HG03565 (cell line): ENCODE measurements at regions not wholly inside any gene's neighbourhood (a gene's known extent, or its start where the extent isn't known, plus 50 kb on each side); places are given as distances from the start of the nearest gene placed in this dataset.

ENCODE experiments used
- ATAC-seq: cut with Tn5 transposase; IDR thresholded peaks from one replicate; pipeline ENCODE4 v1.9.1; 2021; ENCODE audit warnings: mild to moderate bottlenecking, moderate library complexity; ENCODE audit not compliant: unreplicated experiment

DNA sequence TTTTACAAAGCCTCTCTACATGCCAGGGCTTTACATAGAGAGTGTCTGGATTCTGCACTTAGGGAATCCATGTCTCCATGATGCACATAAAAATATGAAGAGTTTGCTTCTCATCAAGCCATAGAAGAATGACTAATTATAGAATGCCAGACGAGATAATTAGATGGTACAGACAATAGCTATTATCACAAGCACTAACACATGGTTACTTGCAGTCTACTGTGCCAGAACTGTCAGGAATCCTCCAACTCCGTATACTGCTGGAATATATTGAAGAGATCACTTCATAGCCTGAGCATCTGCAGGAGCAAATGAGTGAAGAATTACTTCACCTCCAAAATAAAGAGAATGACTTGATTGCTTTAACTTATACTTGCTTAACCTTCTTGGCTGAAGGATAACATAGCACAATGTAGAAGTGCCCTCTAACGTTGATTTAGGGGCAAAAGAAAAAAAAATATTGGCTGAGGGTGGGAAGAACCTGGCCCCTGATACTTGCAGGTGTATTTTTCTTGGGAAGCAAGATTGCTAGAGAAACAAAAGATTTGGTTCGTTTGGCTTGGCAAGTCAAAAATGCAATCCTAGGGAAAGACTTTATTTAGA is 272.8 kb upstream of the FAR2 start:
- ATAC-seq = no peak

DNA sequence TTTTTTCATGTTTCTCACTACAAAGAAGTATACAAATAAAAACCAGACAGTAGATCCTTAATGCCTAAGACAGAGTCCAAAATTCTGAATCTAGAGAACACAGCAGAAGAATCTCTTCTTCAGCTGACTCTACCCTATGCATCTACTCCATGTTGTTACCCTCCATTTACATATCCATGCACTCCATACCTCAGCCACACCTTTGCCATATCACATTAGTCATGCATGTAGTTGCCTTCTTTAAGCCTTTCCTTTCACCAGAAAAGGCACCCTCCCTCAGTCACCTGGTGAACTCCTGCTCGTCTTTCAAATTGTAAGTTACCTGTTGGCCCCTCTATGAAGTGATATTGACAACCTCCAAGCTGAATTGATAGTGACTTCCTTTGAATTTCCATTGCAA is 271.2 kb upstream of the FAR2 start:
- ATAC-seq = no peak

DNA sequence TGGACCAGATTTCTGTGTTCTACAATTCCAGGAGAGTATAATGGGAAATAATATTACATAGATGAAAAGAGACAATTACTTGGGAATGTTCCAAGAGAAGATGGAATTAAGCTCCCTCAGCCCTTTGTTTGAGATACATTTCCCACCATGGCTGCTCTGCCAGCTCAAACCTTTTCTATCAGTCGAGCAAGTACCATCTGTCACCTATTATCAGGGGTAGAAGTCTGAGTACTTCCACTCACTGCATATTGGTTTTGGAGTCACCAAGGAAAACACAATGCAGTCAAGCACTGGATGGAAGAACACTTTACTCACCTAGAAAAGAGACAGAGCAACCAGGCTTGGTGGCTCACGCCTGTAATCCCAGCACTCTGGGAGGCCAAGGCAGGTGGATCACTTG is 270.4 kb upstream of the FAR2 start:
- ATAC-seq = no peak

DNA sequence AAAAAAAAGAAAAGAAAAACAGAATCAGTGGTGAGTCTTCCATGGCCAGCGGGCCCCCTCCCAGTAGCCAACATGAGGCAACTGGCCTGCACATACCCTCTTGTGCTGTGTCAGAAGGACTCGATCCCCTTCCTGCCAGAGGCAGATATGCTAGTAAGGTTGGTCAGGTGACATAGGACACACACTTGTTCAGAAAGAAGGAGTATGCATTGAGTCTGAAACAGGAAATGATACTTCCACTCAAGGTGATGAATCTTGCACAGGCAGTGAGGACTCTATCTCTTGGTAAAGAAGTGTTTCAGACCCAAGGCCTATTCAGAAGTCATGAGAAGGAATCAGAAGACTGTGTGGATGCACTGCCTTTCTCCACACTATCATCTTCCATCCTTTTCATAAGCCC is 269.7 kb upstream of the FAR2 start:
- ATAC-seq = peak; percentile 85

DNA sequence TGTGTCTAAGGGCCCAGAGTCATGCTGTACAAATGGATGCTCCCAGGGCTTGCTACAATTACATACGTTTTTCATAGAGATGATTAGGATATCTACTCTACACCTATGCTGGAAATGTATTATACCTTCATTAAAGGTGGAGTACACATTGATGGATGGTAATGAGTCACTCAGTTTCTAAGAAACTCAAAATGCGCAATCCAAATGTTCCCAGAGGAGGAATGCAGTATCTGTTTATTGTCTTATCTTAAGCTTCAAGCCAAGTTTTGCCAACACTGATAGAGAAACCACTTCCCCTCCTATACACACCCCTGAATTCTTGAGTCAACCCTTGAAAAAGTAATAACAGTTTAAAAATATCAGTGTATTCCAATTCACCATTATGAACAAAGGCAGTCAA is 266.6 kb upstream of the FAR2 start:
- ATAC-seq = no peak

DNA sequence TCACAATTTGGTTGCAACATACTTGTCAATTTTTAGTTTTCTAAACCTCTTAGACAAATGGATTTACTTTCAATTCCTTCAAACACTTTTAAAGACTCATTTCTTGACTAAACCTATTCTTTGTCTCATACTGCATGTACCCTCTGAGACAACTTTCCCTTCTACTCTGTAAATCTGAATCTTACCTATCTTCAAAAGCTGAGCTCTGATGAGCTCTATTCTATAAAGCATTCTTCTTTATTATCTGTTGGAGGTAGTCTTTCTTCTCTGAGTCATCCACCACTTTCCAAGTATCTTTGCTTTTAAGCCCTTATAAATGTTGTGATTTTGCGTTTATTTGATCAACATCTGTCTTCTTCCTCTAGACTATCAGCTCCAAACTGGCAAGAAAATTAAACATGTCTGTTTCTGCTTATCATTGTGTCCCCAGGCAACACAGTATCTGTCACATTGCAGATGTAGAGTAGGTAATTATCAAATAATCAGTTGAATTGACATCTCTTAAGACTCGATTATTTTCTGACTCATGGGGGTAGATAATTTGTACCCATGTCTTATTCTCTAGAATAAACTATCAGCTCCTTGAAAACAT is 265.6 kb upstream of the FAR2 start:
- no peak for ATAC-seq

DNA sequence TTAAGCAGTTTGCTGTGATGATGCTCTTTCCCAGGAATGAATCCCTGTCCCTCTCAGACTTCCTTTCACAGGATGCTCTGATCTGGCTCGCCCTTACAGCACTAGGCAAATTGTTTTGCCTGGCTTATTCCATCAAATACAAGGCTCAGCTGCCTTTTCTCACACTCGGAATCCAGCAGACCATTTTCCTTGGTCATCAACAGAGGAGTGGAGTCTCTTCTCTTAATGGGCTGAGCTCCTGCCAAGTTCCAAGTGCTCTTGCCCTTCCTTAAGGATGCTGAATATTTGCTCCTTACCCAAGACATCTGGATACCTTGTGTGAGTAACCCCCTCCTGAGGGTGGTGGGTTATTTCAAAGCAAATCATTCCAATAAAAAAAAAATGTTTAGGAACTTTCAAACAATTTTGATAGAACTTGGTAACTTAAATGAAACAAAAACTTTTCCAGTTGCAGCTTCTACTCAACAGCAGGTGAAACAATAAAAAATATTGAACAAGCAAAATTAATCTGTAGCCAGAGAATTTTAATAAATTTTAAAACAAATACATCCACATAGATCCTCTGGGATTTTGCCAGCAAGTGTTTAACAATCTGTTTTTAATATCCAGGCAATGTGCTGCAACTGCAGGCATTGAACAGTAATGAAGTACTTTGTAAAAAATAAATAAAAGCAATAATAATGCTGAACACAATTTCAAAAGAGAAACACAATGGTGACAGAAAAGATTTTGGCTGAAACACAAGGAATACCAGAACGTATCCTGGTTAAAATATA is 264.0 kb upstream of the FAR2 start:
- ATAC-seq = no peak

DNA sequence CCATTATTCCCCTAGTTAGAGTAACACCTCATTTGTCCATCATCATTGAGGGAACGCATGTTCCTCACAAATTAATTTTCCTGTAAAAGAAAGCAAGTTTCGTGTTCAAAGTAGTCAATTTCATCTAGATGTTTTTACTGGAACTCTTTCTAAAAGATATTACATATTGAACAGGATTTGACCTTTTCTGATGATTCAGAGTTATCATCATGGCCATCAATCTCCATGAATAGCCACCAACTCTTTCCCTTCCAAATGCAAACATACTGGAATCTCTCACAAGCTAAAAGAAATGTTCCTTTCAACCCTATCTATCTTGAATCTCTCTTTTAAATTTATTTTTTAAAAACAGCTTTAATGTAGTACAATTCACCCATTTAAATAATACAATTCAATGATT is 263.1 kb upstream of the FAR2 start:
- no peak for ATAC-seq

DNA sequence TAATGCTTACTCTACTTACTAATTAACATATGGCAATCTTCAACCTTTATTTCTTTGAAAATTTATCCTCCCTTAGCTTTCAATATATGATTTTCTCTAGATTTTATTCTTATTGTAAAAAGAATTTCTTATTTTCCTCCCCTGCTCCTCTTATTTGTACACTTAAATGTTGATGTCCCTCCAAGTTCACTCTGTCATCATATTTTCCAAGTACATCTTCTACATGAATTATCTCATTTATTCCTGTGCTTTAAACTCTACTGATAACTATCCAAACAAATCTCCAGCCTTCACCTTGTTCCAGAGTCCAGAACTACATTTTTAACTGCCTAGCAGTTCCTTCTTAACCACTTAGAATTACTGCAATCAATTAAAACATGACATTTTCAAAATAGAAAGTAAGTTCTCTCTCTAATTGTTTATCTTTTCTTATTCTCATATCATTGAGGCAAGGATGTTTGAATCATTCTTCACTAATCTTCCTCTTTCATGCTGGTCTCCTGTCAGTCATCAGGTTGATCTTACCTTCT is 261.6 kb upstream of the FAR2 start:
- no peak for ATAC-seq

DNA sequence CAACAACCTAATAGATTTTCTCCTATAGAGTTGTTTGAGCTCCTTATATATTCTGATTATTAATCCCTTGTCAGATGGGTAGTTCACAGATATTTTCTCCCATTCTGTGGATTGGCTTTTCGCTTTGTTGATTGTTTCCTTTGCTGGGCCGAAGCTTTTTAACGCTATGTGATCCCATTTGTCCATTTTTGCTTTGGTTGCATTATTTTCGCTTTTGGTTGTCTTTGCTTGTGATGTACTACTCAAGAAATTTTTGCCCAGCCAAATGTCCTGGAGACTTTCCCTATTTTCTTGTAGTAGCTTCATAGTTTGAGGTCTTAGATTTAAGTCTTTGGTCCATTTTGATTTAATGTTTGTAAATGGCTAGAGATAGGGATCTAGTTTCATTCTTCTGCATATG is 258.4 kb upstream of the FAR2 start:
- ATAC-seq = no peak

DNA sequence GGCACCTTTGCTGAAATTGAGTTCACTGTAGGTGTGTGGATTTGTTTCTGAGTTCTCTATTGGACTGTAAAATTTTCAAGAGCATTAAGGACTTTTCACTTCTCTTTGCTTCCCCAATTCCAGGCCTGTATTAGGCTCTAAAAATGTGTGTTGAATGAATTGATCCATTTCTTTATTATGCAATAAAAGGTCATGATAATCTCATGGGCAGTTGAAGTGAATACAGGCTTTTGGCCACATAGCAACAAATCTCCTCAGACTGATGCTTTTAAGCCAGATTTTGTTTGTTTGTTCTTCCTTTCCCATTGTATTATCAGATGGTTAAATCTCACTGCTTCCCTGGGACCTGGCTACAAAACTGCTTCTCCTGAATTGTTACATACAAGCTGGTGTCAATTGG is 258.0 kb upstream of the FAR2 start:
- no peak for ATAC-seq

DNA sequence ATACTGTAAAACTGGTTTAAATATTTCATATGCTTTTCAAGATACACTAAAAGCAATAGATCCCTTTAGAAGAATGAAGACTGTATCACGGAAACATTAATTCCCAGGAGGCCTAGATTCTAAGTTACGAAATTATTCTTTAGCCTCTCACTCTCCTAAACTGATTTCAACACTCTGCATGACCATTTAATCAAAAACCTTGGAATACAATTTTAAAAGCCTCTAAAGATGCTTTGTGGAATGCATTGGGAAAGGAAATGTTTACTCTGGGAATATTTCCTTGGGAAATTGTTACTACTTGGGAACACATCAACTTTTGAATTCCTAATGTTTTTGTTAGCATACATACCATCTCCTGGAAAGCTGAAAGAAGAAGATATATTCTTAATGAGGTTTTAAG is 255.7 kb upstream of the FAR2 start:
- no peak for ATAC-seq

DNA sequence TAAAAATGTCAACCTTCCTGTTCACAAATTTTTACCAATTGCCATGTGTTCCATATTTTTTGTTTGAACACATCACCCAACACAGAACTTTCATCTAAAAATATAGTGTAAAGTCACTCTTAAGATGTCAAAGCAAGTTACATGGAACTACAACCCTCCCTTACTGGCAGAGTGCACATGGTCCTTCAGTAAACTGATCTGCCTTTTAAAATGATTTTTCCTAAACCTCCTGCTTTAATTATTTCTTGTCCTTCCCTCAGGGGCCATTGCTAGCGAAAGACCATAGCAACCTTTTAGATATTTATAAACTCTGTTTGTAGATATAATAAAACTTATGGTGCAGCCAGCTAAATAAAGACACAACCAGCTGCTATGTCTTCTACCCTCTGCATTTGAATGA is 255.2 kb upstream of the FAR2 start:
- no peak for ATAC-seq

DNA sequence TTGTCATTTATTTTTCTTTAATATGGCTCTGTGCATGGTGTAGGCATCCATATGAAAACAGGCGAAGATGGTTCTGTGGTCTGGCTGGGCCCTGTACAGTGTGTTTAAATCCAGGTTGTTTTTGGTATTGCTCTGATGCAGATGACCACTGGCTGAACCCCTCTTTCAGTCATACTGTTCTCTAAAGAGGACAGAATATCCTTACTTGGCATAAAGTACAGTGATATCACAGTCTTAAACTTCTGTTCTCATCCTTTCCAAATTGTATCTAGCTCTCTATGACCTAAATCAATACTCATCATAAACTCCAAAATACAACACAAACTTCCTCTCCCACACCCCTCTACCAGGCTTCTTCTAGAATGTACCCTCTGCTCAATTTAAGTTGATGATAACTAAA is 252.7 kb upstream of the FAR2 start:
- no peak for ATAC-seq

DNA sequence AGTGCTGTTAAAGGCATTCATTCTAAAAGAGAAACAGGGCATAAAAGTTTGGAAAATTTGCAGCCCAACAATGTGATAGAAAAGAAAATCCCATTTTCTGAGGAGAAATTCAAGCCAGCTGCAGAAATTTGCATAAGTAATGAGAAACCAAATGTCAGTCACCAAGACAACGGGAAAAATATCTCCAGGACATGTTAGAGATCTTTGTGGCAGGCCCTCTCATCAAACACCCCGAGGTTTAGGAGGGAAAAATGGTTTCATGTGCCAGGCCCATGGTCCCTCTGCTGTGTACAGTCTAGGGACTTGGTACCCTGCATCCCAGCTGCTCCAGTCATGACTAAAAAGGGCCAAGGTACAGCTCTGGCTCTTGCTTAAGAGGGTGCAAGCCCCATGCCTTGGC is 251.0 kb upstream of the FAR2 start:
- ATAC-seq = no peak

DNA sequence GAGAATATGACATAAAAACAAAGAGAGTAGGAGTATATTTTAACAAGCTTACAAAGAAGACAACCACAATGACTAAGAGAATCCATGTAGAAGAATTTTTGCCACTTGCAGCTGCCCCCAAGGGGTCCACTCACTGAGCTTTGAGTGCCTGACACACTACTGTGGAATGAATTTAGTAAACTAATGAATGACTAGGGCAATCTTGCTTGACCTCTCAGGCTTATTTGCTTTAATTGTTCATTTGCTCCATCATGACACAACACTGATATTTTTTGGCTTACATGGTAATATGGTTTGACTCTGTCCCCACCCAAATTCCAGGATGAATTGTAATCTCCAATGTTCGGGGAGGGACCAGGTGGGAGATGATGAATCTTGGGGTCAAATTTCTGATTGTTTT is 249.1 kb upstream of the FAR2 start:
- no peak for ATAC-seq

DNA sequence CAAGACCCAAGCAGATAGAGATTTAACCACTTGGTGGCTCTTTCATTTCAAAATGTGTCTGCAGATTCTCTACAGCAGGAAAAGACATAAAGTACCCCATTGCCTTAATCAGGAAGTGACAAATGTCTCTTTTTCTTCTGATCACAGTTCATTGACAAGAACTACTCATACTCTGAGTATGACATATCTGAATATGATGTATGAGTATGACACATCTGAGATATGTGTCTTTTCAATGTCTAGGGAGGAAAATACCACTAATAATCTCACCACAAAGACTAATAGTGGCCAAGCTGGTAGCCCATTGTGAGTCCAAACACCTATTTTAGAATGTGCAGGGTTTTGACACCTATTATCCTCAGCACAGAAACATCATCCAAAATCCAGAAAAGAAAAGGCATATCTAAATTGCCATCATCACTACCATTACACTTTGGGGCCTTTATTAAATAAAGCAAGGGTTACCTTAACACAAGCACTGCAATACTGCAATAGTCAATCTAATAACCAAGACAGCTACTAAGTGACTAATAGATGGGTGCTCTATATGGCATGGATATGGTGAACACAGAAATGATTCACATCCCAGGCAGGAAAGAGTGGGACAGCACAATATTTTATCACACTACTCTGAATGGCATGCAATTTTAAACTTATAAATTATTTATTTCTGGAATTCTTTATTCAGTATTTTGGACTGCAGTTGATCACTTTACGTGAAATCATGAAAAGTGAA is 243.7 kb upstream of the FAR2 start:
- ATAC-seq = no peak

DNA sequence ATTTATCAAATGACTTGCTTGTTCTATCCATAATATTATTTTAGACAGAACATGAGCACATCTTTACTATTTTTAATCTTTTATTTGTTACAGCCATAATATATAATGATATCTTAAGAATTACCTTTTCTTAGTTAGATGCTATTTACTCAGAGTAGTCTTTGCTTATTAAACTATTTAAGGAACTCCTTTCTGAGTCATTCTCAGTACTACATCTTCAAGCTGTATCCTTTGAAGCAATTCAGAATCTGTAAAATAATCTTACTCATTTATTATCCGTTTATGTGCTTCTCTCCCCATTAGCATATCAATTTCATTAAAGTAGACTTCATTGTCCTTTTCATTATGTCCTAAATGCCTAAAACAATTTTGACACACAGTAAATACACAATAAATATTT is 240.4 kb upstream of the FAR2 start:
- no peak for ATAC-seq

DNA sequence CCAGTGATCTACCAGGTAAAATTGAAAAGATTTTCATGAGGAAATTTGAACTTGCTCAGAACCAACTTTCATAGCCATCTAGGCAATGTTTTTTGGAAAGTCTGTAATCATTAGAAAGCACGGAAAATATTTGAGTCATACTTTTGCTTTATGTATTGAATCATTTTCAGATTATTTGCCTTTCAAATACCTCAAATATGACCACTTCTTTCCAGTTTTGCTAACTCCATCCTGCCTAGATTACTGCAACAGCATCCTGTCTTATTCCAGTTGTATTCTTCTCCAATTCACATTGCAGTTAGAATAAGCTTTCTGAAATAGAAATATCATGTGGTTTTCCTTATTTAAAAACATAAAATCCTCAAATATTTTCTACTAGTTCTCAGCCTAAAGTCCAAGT is 239.8 kb upstream of the FAR2 start:
- ATAC-seq = no peak

DNA sequence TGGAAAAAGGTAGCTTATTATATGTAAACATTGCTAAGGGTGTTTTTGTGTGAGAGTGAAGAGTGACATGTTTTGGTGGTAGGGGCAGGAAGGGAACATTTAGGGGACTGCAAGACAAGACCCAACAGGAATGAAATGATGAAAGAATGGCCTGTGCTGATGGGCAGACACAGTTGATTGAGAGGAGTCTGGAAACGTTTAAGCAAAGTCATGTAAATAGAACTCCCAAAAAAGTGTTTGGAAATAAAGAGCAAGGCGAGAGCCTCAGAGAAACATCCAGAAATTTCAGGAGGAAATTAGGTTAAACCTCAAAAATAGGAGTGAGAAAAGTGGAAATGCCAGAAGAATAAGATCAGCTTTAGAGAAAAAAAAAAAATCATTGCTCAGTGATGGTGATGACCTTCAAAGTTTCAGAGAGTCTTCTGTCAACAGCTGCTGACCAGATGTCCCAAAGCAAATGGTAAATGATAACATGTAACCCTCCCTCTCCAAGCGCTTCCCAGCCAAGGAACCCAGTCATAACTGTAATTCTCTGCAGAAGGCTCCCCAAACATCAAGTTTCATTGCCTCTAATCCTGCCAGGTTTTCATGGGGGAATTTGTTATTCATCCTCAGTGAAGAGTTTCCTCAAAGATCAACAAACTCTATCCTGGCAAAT is 223.2 kb upstream of the FAR2 start:
- no peak for ATAC-seq

DNA sequence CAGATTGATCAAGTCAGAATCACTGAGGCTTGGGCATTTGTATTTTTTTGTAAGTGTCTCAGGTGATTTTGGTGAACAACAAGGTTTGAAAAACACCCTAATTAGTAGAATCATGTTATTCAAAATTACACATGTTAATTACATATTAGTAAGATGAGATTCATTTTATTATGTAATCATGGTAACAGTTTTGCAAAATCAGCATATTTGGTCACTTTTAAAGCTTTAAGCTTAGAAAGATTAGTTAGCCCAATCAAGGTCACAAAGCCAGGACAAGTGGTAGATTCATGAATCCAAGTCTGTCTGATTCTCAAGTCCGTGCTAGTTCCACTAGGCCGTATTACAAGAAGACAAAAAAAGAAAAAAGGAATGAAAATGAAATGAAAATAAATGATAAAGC is 218.4 kb upstream of the FAR2 start:
- ATAC-seq = no peak
